ENCODE measurements at regions not wholly inside any gene's neighbourhood (a gene's known extent, or its start where the extent isn't known, plus 50 kb on each side); places are given as distances from the start of the nearest gene placed in this dataset.

- Histone ChIP-seq H3K4me1 (ENCODE audit: control insufficient read depth, insufficient read depth, low read length) (no peaks in the 10 kb centered on the region), H3K36me3 (ENCODE audit: control insufficient read depth, insufficient read depth, low read length) (no peaks in the 10 kb centered on the region), H3K27ac (ENCODE audit: low read length) (no peak overlapping the region), H3K27me3 (ENCODE audit: control insufficient read depth, insufficient read depth, low read length) (no peaks in the 10 kb centered on the region), H3K9me3 (ENCODE audit: control insufficient read depth, insufficient read depth, low read length) (no peaks in the 10 kb centered on the region; the same call in none of the 2 replicates), H3K4me3 (ENCODE audit: low read length) (no peak overlapping the region)
- WGBS (ENCODE audit: insufficient coverage, insufficient read length) = no CpG with 5 or more reads among the region's 3 CpGs
- DNase-seq (ENCODE audit: low read depth, low spot score) = no peak
Observed at GRCh38 chr1:221793439-221794078, 51.7 kb upstream of the DUSP10 start.

- WGBS (ENCODE audit: insufficient coverage, insufficient read length) = no CpG with 5 or more reads among the region's 2 CpGs
- Histone ChIP-seq H3K4me3 (ENCODE audit: low read length) (no peak overlapping the region), H3K27me3 (ENCODE audit: control insufficient read depth, insufficient read depth, low read length) (no peaks in the 10 kb centered on the region)
Observed at GRCh38 chr1:221791846-221792245, 50.0 kb upstream of the DUSP10 start.

More at GRCh38 chr1:221791846-221792245, 50.0 kb upstream of the DUSP10 start:
- Histone ChIP-seq H3K4me1 (ENCODE audit: control insufficient read depth, insufficient read depth, low read length) (no peaks in the 10 kb centered on the region), H3K36me3 (ENCODE audit: control insufficient read depth, insufficient read depth, low read length) (no peaks in the 10 kb centered on the region), H3K27ac (ENCODE audit: low read length) (no peak overlapping the region), H3K9me3 (ENCODE audit: control insufficient read depth, insufficient read depth, low read length) (no peaks in the 10 kb centered on the region; the same call in none of the 2 replicates)
- DNase-seq (ENCODE audit: low read depth, low spot score) = no peak

All from iPS DF 6.9 (cell line).